Mammary epithelial cell (primary cell): ENCODE measurements at regions not wholly inside any gene's neighbourhood (a gene's known extent, or its start where the extent isn't known, plus 50 kb on each side); places are given as distances from the start of the nearest gene placed in this dataset.

Experiments
- CTCF ChIP-seq, 2 donors: IDR thresholded peaks in 1 of 2; conservative IDR thresholded peaks in 1 of 2; 2 replicates each; pipeline ENCODE4 v1.5.1; 2011 to 2012; ENCODE audit warnings: inconsistent platforms in 2 of 2, low read length in 2 of 2, mild to moderate bottlenecking in 2 of 2, control low read depth in 1 of 2, low read depth in 1 of 2; ENCODE audit not compliant: insufficient read depth in 1 of 2; ENCODE audit errors: extremely low read depth in 1 of 2
- EZH2 ChIP-seq: IDR thresholded peaks from 2 replicates; pipeline ENCODE4 v1.6.1; 2012; ENCODE audit warnings: low read length, inconsistent platforms, borderline replicate concordance

DNA sequence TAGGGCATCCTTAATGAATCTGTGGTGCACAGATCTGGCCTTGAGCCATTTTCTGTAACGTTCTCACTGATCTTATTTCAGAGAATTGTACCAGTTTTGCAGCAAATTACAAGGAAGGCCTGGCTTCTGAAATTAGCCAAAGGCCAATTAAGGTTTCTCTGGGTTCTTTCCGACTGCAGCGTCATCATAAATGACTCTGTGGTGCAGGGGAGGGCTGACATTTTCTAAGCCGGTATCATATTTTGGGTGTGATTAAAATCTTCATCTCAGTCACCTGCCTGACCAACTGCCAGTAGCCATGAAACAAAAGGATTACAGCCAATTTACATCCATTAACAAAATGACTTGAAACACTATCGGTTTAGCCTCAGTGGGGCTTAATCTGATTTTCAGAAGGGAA is 363.7 kb downstream of the ADRA2A start:
- no peak for TF ChIP-seq CTCF (conservative IDR thresholded peaks at IDR 0.05 in 1 of 2, IDR thresholded peaks at IDR 0.05 in 1 of 2; ENCODE audit: extremely low read depth in 1 of 2, insufficient read depth in 1 of 2, low read depth in 1 of 2, low read length in 2 of 2)
- no peak for TF ChIP-seq EZH2
